HepG2 (cell line): ENCODE measurements at regions not wholly inside any gene's neighbourhood (a gene's known extent, or its start where the extent isn't known, plus 50 kb on each side); places are given as distances from the start of the nearest gene placed in this dataset.

Experiments
- ATAC-seq: fragments of 200-7000 bp; cut with Tn5 transposase; 3 replicates; pipeline ENCODE4 v1.9.1; 2020; ENCODE audit warnings: mild to moderate bottlenecking, moderate library complexity
- BruUV-seq: library from RNA; stranded (reverse); fragments of 400-500 nt; replicated peaks from 2 replicates; lab custom pipeline; 2021; lab: Mats Ljungman, UMichigan
- CTCF ChIA-PET: fragments of 300-600 bp; formaldehyde crosslinking; extraction: SDS; loops from one replicate; lab custom pipeline; 2021; ENCODE audit warnings: low total read pairs, inconsistent platforms, low intra/inter-chr PET ratio; lab: Yijun Ruan, JAX
- POLR2A ChIA-PET: fragments of 350-600 bp; sonication (Branson Sonifier 250); formaldehyde crosslinking; loops from one replicate; lab custom pipeline; 2020; ENCODE audit warnings: antibody characterized with exemption, inconsistent platforms; lab: Yijun Ruan, JAX
- DNase-seq: peaks from one replicate; pipeline ENCODE4 v3.0.0-alpha.2; 2015; ENCODE audit warnings: low spot score
- FAIRE-seq: peaks from 3 replicates; lab custom pipeline; 2011; peaks lifted over from hg19 to GRCh38; lab: Jason Lieb, UNC
- H2AFZ ChIP-seq: one replicate; pipeline ENCODE4 v1.6.1; 2011; ENCODE audit warnings: low read length, inconsistent platforms
- H3K27ac ChIP-seq: fragments of 300-600 bp; 3 replicates; pipeline ENCODE4 v1.8.0; 2011; ENCODE audit warnings: mixed run types, mild to moderate bottlenecking, mixed read lengths, low read length, inconsistent platforms; ENCODE audit not compliant: insufficient read depth; ENCODE audit errors: extremely low read length
- H3K27me3 ChIP-seq, 2 experiments: fragments of 200-600 bp in 1 of 2; 2 replicates in 1 of 2; 3 replicates in 1 of 2; pipeline versions ENCODE4 v1.6.0 to v1.8.0; 2011; ENCODE audit warnings: low read length in 2 of 2, mild to moderate bottlenecking in 2 of 2, moderate library complexity in 2 of 2, inconsistent platforms in 1 of 2; ENCODE audit not compliant: insufficient read depth in 2 of 2, control insufficient read depth in 1 of 2
- H3K36me3 ChIP-seq, 2 experiments: fragments of 200-600 bp in 1 of 2; replicated peaks in 1 of 2; 2 replicates in 1 of 2; 3 replicates in 1 of 2; pipeline versions ENCODE4 v1.5.1 to v1.8.0; 2011; ENCODE audit warnings: low read length in 2 of 2, inconsistent platforms in 1 of 2; ENCODE audit not compliant: insufficient read depth in 2 of 2, control insufficient read depth in 1 of 2
- H3K4me1 ChIP-seq: 2 replicates; pipeline ENCODE4 v1.5.1; 2012; ENCODE audit warnings: low read length, inconsistent platforms; ENCODE audit not compliant: insufficient read depth
- H3K4me2 ChIP-seq: 2 replicates; pipeline ENCODE4 v1.6.0; 2011; ENCODE audit warnings: low read depth, low read length, inconsistent platforms
- H3K4me3 ChIP-seq, 3 experiments: fragments of 200-600 bp in 1 of 3; sonication (generic), shearing (Covaris generic) in 1 of 3; replicated peaks in 1 of 3; 2 replicates each; pipeline ENCODE4 v1.5.1; 2011 to 2016; ENCODE audit warnings: low read length in 3 of 3, inconsistent platforms in 2 of 3, low read depth in 2 of 3, mild to moderate bottlenecking in 2 of 3, control low read depth in 1 of 3, mixed read lengths in 1 of 3; ENCODE audit not compliant: insufficient read depth in 1 of 3
- H3K79me2 ChIP-seq: one replicate; pipeline ENCODE4 v1.6.1; 2011; ENCODE audit warnings: low read length, inconsistent platforms; ENCODE audit not compliant: insufficient read depth
- H3K9ac ChIP-seq: 2 replicates; pipeline ENCODE4 v1.6.0; 2011; ENCODE audit warnings: mild to moderate bottlenecking, low read depth, low read length, inconsistent platforms; ENCODE audit not compliant: insufficient read depth
- H3K9me3 ChIP-seq: 2 replicates; pipeline ENCODE4 v1.5.1; 2012; ENCODE audit warnings: mild to moderate bottlenecking, low read length
- H4K20me1 ChIP-seq: 2 replicates; pipeline ENCODE4 v1.6.0; 2011; ENCODE audit warnings: inconsistent platforms, mild to moderate bottlenecking, low read length, moderate library complexity; ENCODE audit not compliant: insufficient read depth
- CC2D1A ChIP-seq: sonication (generic); formaldehyde crosslinking; IDR thresholded peaks from 2 replicates; pipeline ENCODE4 v1.8.1; 2023; ENCODE audit warnings: mild to moderate bottlenecking, missing genetic modification reagents
- ZNF629 ChIP-seq: sonication (generic); formaldehyde crosslinking; conservative IDR thresholded peaks from 2 replicates; pipeline ENCODE4 v1.5.0; 2020; ENCODE audit warnings: missing genetic modification reagents
- WGBS: methylation state at CpG from one replicate; pipeline ENCODE4 v1.1.6; 2017; ENCODE audit warnings: low lambda C conversion rate; 5-methylcytosine and 5-hydroxymethylcytosine counted together
- in situ Hi-C: cut with HindIII; loops from 2 replicates; pipeline ENCODE4 v1.10.0; 2017; ENCODE audit warnings: low pct_unique_long_range_greater_than_20kb; ENCODE audit not compliant: extremely low pct_ligation_motif_present
- intact Hi-C: fragments of 100-400 bp; cut with micrococcal nuclease; formaldehyde crosslinking; loops from one replicate; pipeline ENCODE4 v1.10.0; 2022; ENCODE audit not compliant: unreplicated experiment
- TF ChIP-seq, protein P1 (sequence below): sonication (generic); formaldehyde crosslinking; IDR thresholded peaks from 2 replicates; pipeline ENCODE4 v1.9.0; 2021; ENCODE audit warnings: missing genetic modification reagents, borderline replicate concordance

DNA sequence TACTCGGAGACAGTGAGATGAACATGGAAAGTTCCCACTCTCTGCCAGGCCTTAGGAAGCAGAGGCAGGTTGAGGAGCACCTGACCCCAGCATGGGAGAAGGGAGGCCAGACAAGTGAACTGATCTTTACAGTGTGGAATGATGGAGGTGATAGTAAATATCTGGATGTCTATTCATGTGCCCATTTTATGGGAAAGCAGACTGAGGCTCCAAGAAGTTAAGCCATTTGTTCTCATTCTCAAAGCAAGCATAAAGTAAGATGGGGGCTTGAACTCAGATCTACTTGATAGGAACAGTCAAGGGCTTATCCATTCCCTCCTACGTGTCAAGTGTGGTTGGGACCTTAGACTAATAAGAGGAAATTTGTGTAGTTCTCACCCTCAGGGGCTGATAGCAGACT lies 461.5 kb downstream of the MN1 start:
- intact Hi-C loops (no loop called here), in situ Hi-C loops (no loop called here)
- Histone ChIP-seq H3K27ac (no peak overlapping the region), H3K36me3 (no peaks in the 10 kb centered on the region), H3K4me1 (no peaks in the 10 kb centered on the region), H3K27me3 (no peaks in the 10 kb centered on the region; a peak in 1 of 5 replicates), H3K4me3 (no peak overlapping the region), H2AFZ (no peak overlapping the region), H3K9me3 (no peaks in the 10 kb centered on the region), H3K79me2 (no peaks in the 10 kb centered on the region), H3K4me2 (no peak overlapping the region), H3K9ac (no peak overlapping the region), H4K20me1 (no peaks in the 10 kb centered on the region)
- no TSS peak for BruUV-seq
- ChIA-PET CTCF (no interaction called here), POLR2A (no interaction called here)
- no peak for FAIRE-seq
- WGBS, result 6% methylated on average over 2 of the region's 2 CpGs
- no peak for ATAC-seq
- DNase-seq, result no peak
- TF ChIP-seq, protein P1, sequence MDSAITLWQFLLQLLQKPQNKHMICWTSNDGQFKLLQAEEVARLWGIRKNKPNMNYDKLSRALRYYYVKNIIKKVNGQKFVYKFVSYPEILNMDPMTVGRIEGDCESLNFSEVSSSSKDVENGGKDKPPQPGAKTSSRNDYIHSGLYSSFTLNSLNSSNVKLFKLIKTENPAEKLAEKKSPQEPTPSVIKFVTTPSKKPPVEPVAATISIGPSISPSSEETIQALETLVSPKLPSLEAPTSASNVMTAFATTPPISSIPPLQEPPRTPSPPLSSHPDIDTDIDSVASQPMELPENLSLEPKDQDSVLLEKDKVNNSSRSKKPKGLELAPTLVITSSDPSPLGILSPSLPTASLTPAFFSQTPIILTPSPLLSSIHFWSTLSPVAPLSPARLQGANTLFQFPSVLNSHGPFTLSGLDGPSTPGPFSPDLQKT (CRISPR knock-in tag), result no peak
- TF ChIP-seq ZNF629 (CRISPR knock-in tag), result peak; percentile 53

DNA sequence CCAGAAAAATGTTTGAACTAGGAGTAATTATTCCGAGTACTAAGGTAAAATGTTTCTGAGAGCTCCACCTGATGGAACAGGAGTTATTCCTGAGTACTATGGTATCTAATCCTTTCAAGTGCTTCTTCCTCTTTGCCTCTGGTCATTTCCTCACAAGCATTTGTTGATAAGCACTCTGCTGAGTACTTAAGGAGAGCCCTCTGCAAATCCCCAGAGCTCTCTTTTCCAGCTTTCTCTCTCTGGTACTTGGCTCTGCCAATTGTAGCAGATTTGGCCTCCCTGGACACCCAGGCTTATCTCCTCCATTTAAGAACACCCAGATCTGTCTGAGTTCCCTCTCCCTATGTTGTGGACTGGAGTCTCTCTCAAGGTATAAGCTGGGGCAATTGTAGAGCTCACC lies 457.0 kb downstream of the MN1 start:
- Histone ChIP-seq H3K4me1 (no peaks in the 10 kb centered on the region), H3K27me3 (no peaks in the 10 kb centered on the region; a peak in 1 of 5 replicates), H3K9ac (no peak overlapping the region), H3K79me2 (no peaks in the 10 kb centered on the region), H3K4me3 (no peak overlapping the region), H4K20me1 (no peaks in the 10 kb centered on the region), H3K27ac (no peak overlapping the region), H3K9me3 (peaks cover 8% of the 10 kb centered on the region; the same call in 1 of the 2 replicates), H3K4me2 (no peak overlapping the region), H2AFZ (no peak overlapping the region), H3K36me3 (no peaks in the 10 kb centered on the region)
- DNase-seq (no peak), FAIRE-seq (no peak), ATAC-seq (no peak)
- WGBS, result 0% methylated on average over 1 of the region's 1 CpG
- intact Hi-C loops (no loop called here), in situ Hi-C loops (no loop called here)
- POLR2A ChIA-PET, result no interaction called here
- no TSS peak for BruUV-seq
- CTCF ChIA-PET, result no interaction called here
- TF ChIP-seq CC2D1A (CRISPR knock-in tag), result no peak
